ENCODE measurements at regions not wholly inside any gene's neighbourhood (a gene's known extent, or its start where the extent isn't known, plus 50 kb on each side); places are given as distances from the start of the nearest gene placed in this dataset.
"Not testable (repeated sequence)": the region's sequence is repeated elsewhere in the genome, so short reads cannot be mapped to it uniquely, and the experiment has no call there.

DNA sequence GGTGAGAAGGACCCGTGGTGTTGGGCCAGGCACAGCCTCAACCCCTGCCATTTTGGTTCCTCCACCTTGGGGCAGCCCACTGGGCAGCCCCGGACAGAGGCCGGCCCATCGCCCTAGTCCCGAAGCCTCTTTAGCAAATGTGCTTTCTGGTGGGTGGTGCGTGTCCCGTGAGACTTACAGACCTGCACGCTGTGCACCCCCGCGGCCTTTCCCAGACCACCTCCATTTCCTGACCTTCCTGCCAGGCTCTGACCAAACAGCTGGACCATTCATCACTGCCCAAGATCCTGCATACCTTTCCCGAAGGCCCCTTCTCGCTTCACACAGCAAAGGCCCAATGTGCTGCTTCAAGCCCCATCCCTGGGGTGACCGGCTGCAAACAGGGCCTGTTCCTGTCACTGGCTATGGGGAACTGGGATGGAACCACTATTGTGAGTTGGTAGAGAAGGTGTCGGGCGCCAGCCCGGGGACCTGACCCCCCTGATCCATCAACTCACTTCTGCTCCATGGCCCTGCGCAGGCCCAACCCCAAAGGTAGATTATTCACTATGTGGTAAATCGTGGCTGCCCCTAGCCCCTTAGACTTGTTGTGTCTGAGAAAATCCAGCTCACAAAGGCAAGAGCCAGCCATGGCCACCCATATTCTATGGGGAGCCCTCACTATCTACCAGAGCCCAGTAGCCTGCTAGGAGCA is 341.0 kb downstream of the EIPR1 start:
- CTCF ChIA-PET = no interaction called here
- Mint-ChIP-seq H3K4me1 (no peaks in the 10 kb centered on the region), H3K27me3 (no peaks in the 10 kb centered on the region), H3K27ac (no peak overlapping the region), H3K4me3 (no peak overlapping the region), H3K9me3 (ENCODE audit: low read depth) (no peaks in the 10 kb centered on the region), H3K36me3 (no peaks in the 10 kb centered on the region)
- ATAC-seq (no peak), DNase-seq (no peak)

DNA sequence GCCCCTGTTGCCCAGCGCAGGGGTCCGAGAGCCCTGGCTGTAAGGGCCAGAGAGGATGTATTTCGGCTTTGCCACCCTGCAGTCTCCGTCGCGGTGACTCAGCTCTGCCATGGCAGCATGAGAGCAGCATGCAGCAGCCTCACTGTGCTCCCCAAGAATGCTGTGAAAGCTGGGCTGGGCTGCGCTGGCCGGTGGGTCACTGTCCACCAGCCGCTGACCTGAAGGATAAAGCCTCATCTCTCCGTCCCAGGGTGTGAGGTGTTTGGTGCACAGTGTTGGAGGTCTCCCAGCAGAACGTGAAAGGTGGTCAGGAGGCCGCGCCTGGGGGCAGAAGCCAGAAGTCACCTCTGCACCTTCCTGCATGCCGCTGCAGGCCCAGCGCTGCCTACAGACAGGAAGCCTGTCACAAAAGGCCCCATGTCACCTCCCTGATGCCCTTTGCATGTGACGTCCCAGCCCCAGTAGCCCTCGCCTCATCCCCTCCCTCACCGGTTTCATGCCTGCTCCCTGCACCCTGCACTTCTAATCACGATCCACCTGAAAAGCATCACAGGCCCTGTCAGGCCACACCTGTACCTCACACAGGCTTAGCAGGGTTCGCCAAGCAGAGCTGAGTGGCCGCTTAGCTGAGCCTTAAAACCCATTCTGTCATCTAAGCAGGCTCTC is 342.1 kb downstream of the EIPR1 start:
- CTCF ChIA-PET = no interaction called here
- no peak for ATAC-seq
- H3K4me1 Mint-ChIP-seq = no peaks in the 10 kb centered on the region
- H3K36me3 Mint-ChIP-seq = no peaks in the 10 kb centered on the region
- H3K27ac Mint-ChIP-seq = no peak overlapping the region
- no peaks in the 10 kb centered on the region for H3K9me3 Mint-ChIP-seq (ENCODE audit: low read depth)
- DNase-seq = no peak
- H3K27me3 Mint-ChIP-seq = no peaks in the 10 kb centered on the region
- H3K4me3 Mint-ChIP-seq = no peak overlapping the region

DNA sequence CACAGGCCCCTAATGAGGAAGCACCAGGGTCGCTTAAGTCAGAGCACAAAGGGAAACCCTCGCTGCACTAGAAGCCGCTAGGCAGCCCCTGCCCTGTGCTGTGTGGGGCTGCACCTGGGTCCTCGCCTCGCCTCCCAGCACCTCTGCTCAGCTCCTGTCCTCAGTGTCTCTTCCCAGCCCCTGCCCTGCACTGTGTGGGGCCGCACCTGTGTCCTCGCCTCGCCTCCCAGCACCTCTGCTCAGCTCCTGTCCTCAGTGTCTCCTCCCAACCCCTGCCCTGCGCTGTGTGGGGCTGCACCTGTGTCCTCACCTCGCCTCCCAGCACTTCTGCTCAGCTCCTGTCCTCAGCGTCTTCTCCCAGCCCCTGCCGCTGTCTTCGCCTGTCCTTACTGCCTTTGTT is 342.8 kb downstream of the EIPR1 start:
- CTCF ChIA-PET = no interaction called here
- Mint-ChIP-seq H3K27ac (no peak overlapping the region), H3K4me1 (no peaks in the 10 kb centered on the region), H3K4me3 (no peak overlapping the region), H3K36me3 (no peaks in the 10 kb centered on the region), H3K9me3 (ENCODE audit: low read depth) (no peaks in the 10 kb centered on the region), H3K27me3 (no peaks in the 10 kb centered on the region)
- DNase-seq (no peak), ATAC-seq (no peak)

DNA sequence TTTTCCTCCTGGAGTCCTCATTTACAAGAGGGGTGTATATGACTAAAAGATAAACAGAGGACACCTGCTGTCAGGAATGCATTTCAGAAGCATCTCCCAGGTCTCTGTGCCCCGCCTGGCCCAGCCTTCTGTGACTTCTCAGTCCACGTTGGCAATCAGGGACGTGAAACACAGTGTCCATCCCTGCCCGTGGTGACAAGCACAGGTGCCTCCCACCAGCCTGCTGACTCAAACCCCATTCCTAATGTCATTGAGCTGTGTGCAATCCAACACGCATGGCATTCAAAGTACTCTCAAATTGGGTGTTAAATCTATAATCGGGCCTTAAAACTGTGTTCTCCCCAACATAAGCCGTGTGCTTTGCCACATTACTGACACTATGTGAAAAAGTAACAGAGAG is 343.2 kb downstream of the EIPR1 start:
- DNase-seq (no peak), ATAC-seq (no peak)
- no peak overlapping the region for H3K27ac Mint-ChIP-seq
- no peaks in the 10 kb centered on the region for H3K9me3 Mint-ChIP-seq (ENCODE audit: low read depth)
- no peaks in the 10 kb centered on the region for H3K4me1 Mint-ChIP-seq
- no peaks in the 10 kb centered on the region for H3K27me3 Mint-ChIP-seq
- no peak overlapping the region for H3K4me3 Mint-ChIP-seq
- CTCF ChIA-PET = no interaction called here
- no peaks in the 10 kb centered on the region for H3K36me3 Mint-ChIP-seq

DNA sequence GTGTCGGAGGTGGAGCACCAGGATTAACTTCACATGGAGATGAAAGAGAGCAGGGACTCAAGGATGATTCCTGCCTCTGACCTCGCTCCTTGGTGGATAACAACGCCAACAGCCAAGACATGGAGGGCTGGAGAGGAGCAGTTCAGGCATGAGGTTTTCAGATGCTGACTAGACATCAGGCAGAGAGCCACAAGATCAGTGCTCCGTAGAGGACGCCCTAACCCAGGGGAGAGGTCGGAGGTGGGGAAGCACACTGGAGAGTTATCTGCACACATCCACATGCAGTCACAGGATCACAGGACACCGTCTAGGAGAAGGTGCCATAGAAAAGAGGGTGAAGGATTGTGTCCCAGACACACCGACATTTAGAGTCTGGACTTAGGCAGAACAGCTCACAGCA is 344.3 kb downstream of the EIPR1 start:
- H3K4me1 Mint-ChIP-seq = no peaks in the 10 kb centered on the region
- ATAC-seq (no peak), DNase-seq (no peak)
- CTCF ChIA-PET = no interaction called here
- no peak overlapping the region for H3K27ac Mint-ChIP-seq
- no peak overlapping the region for H3K4me3 Mint-ChIP-seq
- no peaks in the 10 kb centered on the region for H3K36me3 Mint-ChIP-seq
- no peaks in the 10 kb centered on the region for H3K27me3 Mint-ChIP-seq
- no peaks in the 10 kb centered on the region for H3K9me3 Mint-ChIP-seq (ENCODE audit: low read depth)

DNA sequence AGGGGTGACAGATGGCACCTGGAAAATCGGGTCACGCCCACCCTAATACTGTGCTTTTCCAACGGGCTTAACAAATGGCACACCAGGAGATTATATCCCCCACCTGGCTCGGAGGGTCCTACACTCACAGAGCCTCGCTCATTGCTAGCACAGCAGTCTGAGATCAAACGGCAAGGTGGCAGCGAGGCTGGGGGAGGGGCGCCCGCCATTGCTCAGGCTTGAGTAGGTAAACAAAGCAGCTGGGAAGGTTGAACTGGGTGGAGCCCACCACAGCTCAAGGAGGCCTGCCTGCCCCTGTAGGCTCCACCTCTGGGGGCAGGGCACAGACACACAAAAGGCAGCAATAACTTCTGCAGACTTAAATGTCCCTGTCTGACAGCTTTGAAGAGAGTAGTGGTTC is 346.8 kb downstream of the EIPR1 start:
- not testable (repeated sequence) for DNase-seq; ATAC-seq; H3K9me3 Mint-ChIP-seq (ENCODE audit: low read depth)

DNA sequence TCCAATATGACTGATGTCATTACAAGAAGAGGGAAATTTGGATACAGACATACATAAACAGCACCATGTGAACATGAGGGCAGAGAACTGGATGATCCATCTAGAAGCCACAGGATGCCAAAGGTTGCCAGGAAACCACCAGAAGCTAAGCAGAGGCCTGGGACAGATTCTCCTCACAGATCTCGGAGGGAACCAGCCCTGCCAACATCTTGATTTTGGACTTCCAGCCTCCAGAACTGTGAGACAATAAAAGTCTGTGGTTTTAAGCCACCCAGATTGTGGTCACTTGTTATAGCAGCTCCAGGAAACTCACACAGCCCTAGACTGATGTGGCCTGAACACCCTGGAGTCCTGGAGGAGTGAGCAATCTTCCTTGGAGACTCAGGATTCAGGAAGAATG is 351.6 kb downstream of the EIPR1 start:
- DNase-seq = no peak
- CTCF ChIA-PET = no interaction called here

More for the DNA sequence above, 346.8 kb downstream of the EIPR1 start:
- H3K27me3 Mint-ChIP-seq, H3K27ac Mint-ChIP-seq, H3K4me1 Mint-ChIP-seq, H3K4me3 Mint-ChIP-seq, CTCF ChIA-PET, H3K36me3 Mint-ChIP-seq: not testable (repeated sequence)

DNA sequence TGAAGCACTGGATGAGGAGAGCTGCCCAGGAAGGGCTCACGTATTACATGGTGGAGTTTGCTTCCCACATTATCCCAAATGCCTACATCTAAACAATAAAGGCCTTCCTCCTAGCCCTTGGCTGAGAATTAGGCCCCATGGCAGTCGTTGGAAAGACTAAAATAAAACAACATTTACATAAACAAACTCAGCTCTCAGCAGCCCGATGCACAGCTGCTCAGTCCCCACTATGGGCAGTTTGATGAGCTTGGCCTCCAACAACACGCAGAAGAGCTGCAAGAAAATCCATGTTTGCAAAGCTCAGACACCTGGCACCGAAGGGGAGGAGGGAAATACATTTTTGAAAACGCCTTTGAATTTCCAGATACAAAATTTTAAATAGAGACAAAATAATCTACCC is 352.4 kb downstream of the EIPR1 start:
- Mint-ChIP-seq H3K4me3 (no peak overlapping the region), H3K27me3 (peaks cover 2% of the 10 kb centered on the region), H3K36me3 (no peaks in the 10 kb centered on the region), H3K4me1 (no peaks in the 10 kb centered on the region), H3K9me3 (ENCODE audit: low read depth) (no peaks in the 10 kb centered on the region), H3K27ac (no peak overlapping the region)
- ATAC-seq (no peak), DNase-seq (no peak)
- CTCF ChIA-PET = no interaction called here

More for the DNA sequence above, 351.6 kb downstream of the EIPR1 start:
- H3K4me1 Mint-ChIP-seq = no peaks in the 10 kb centered on the region
- no peak for ATAC-seq
- peaks cover 2% of the 10 kb centered on the region for H3K27me3 Mint-ChIP-seq
- H3K36me3 Mint-ChIP-seq = no peaks in the 10 kb centered on the region
- H3K4me3 Mint-ChIP-seq = no peak overlapping the region
- no peaks in the 10 kb centered on the region for H3K9me3 Mint-ChIP-seq (ENCODE audit: low read depth)
- no peak overlapping the region for H3K27ac Mint-ChIP-seq

DNA sequence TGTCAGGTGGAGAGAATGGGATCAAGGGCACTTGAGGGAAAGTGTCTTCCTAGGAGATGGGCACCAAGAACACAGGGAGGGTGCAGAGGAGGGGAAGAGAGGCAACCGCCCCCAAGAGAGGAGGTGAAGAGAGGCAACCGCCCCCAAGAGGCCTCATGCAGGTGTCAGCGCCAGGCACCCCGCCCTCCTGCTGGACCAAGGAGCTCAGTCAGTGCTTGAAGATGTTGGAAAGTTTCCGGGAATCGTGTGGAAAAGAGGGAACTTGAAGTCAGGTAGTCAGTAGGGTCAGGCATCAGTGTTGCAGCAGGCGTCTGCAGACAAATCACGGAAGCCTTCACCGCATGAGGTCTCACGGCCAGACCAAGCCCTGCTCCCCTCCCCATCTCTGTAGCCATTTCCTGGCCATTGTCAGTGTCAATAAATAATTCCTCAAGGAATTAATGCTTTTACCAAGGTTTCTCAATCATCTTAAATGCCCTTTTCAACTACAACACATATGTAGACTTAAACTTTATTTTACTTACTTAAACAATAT is 353.1 kb downstream of the EIPR1 start:
- Mint-ChIP-seq H3K9me3 (ENCODE audit: low read depth) (no peaks in the 10 kb centered on the region), H3K4me3 (no peak overlapping the region), H3K27me3 (peaks cover 2% of the 10 kb centered on the region), H3K4me1 (no peaks in the 10 kb centered on the region), H3K36me3 (no peaks in the 10 kb centered on the region), H3K27ac (no peak overlapping the region)
- DNase-seq = no peak
- ATAC-seq = no peak
- CTCF ChIA-PET = no interaction called here

DNA sequence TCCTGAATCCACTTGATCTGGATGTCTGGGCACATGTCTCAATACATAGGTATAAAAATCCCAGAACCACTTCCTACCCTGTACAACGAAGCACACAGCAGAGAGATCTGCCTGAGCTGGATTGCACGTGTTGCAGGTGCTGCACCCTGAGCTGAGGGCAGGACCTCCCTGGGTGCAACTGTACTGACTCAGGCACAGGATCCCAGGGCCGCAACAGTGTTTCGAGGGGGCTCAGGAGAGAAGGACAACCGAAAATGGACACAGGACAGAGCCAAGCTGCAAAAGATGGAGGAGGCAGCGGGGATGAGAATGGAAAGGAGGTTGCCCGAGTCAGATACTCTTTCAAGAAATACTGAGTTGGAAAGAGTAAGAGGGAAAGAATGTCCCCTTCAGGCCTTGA is 354.1 kb downstream of the EIPR1 start:
- DNase-seq = no peak
- CTCF ChIA-PET = no interaction called here
- Mint-ChIP-seq H3K4me1 (no peaks in the 10 kb centered on the region), H3K9me3 (ENCODE audit: low read depth) (no peaks in the 10 kb centered on the region), H3K27me3 (peaks cover 2% of the 10 kb centered on the region), H3K36me3 (no peaks in the 10 kb centered on the region), H3K27ac (no peak overlapping the region), H3K4me3 (no peak overlapping the region)
- ATAC-seq = no peak

DNA sequence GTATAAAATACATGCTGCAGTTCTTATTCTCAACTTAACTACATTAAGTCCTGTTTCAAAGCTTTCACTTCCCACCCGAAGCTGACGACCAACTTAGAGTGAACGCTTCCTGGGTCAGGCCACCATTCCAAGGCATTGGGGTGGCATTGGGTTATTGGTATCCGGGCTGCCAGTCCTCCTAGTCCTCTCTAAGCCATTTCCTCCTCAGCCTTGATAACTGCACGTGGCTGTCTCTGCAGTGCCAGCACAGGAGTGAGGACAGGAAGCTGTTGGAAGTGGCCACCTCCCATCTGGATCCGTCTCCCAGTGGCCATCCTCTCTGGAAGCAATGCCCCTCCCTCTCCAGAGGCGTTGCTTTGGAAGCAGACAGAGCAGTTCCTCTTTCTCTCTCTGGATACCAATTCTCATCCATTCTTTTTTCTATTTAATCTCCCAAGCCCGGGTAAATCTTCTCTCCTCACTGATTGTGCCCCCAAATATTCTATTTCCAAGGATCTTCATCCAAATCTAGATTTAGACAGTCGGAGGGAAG is 354.7 kb downstream of the EIPR1 start:
- Mint-ChIP-seq H3K27me3 (peaks cover 2% of the 10 kb centered on the region), H3K4me1 (no peaks in the 10 kb centered on the region), H3K4me3 (no peak overlapping the region), H3K36me3 (no peaks in the 10 kb centered on the region), H3K9me3 (ENCODE audit: low read depth) (no peaks in the 10 kb centered on the region), H3K27ac (no peak overlapping the region)
- ATAC-seq (no peak), DNase-seq (no peak)
- CTCF ChIA-PET = no interaction called here

DNA sequence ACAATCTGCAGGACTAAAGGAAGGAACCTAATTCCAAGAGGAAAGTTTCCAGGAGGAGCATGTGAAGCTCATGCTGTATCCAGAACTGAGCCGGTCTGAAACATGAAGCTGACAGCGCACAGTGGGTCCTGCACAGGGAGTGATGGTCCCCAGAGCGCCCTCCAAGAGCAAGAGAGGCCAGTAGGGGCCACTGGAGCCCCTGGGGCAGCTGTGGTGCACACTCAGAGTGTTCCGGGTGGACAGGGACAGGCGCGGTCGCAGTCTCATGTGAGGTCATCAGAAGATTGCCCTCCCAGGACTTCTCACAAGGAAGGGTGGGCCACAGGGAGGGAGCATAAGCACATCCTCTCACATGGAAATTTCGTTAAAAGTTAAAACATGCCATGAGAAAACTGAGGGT is 355.9 kb downstream of the EIPR1 start:
- H3K4me3 Mint-ChIP-seq = no peak overlapping the region
- ATAC-seq = no peak
- CTCF ChIA-PET = no interaction called here

DNA sequence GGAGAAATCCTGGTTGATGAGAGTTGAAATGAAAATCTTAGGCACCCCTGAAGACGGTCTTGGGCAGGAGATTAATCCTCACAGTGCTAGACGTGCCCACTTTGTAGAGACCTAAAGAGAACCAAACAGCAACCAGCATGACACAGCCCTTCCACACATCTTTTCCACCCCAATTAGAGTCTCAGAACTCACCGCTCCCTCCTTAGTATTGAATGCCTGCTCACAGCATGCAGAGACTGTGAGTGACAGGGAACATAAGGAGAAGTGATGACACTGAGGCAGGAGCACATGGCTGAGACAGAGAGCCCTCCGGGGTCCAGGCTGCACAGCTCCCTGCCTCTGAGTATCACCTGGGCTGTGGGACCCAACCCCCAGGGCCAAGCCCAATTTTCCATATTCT is 367.6 kb downstream of the EIPR1 start:
- Mint-ChIP-seq H3K4me1 (no peaks in the 10 kb centered on the region), H3K27ac (no peak overlapping the region), H3K36me3 (no peaks in the 10 kb centered on the region), H3K27me3 (peaks cover 6% of the 10 kb centered on the region), H3K4me3 (no peak overlapping the region), H3K9me3 (ENCODE audit: low read depth) (peaks cover 3% of the 10 kb centered on the region)
- CTCF ChIA-PET = no interaction called here
- DNase-seq (no peak), ATAC-seq (no peak)

More for the DNA sequence above, 355.9 kb downstream of the EIPR1 start:
- no peaks in the 10 kb centered on the region for H3K36me3 Mint-ChIP-seq
- H3K9me3 Mint-ChIP-seq (ENCODE audit: low read depth) = no peaks in the 10 kb centered on the region
- H3K27ac Mint-ChIP-seq = no peak overlapping the region
- H3K4me1 Mint-ChIP-seq = no peaks in the 10 kb centered on the region
- peaks cover 2% of the 10 kb centered on the region for H3K27me3 Mint-ChIP-seq
- DNase-seq = no peak

DNA sequence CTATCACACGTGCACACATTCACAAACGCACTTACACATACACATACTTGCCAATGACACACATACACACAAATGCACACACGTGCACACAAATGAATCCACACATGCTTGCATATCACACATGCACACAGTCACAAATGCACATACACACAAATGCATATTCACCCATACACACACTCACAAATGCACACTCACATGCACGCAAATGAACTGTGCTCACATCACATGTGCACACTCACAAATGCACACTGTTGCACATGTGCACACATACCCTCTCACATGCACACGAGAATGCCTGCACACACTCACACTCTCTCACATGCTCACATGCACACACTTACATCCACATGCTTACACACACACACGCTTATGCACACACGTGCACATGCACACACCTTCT is 368.1 kb downstream of the EIPR1 start:
- H3K4me3 Mint-ChIP-seq = no peak overlapping the region
- H3K4me1 Mint-ChIP-seq = no peaks in the 10 kb centered on the region
- no peak overlapping the region for H3K27ac Mint-ChIP-seq
- no peak for DNase-seq
- peaks cover 6% of the 10 kb centered on the region for H3K27me3 Mint-ChIP-seq
- ATAC-seq = no peak
- no peaks in the 10 kb centered on the region for H3K36me3 Mint-ChIP-seq
- H3K9me3 Mint-ChIP-seq (ENCODE audit: low read depth) = peaks cover 3% of the 10 kb centered on the region
- CTCF ChIA-PET = no interaction called here

All from activated CD8-positive, alpha-beta memory T cell treated with anti-CD3 and anti-CD28 coated beads, Interleukin-2, amount 10 ng/mL, durations not matched to agents 7 days and 5 days (primary cell).